GM23248 (cell line): ENCODE measurements at regions not wholly inside any gene's neighbourhood (a gene's known extent, or its start where the extent isn't known, plus 50 kb on each side); places are given as distances from the start of the nearest gene placed in this dataset.
"Not testable (repeated sequence)": the region's sequence is repeated elsewhere in the genome, so short reads cannot be mapped to it uniquely, and the experiment has no call there.

Source experiments
- DNase-seq: peaks from one replicate; pipeline ENCODE4 v3.0.0-alpha.2; 2015
- H2AFZ ChIP-seq: fragments of 200-600 bp; sonication (generic); 2 replicates; pipeline ENCODE4 v1.6.1; 2016; ENCODE audit warnings: antibody characterized with exemption
- H3F3A ChIP-seq: fragments of 200-600 bp; sonication (generic); 2 replicates; pipeline ENCODE4 v1.6.1; 2016; ENCODE audit warnings: mild to moderate bottlenecking, antibody characterized with exemption, mixed run types; ENCODE audit not compliant: insufficient read depth
- H3K27ac ChIP-seq: fragments of 200-600 bp; sonication (generic); 2 replicates; pipeline ENCODE4 v1.5.1; 2016; ENCODE audit warnings: mild to moderate bottlenecking
- H3K27me3 ChIP-seq: fragments of 200-600 bp; sonication (generic); replicated peaks from 2 replicates; pipeline ENCODE4 v1.6.1; 2016; ENCODE audit warnings: mild to moderate bottlenecking; ENCODE audit not compliant: insufficient read depth
- H3K36me3 ChIP-seq: fragments of 200-600 bp; sonication (generic); 2 replicates; pipeline ENCODE4 v1.6.1; 2016; ENCODE audit warnings: low read depth, mild to moderate bottlenecking
- H3K4me1 ChIP-seq: fragments of 200-600 bp; sonication (generic); 2 replicates; pipeline ENCODE4 v1.6.1; 2016; ENCODE audit warnings: mild to moderate bottlenecking; ENCODE audit not compliant: insufficient read depth
- H3K4me2 ChIP-seq: fragments of 200-600 bp; sonication (generic); one replicate; pipeline ENCODE4 v1.6.1; 2016; ENCODE audit warnings: mild to moderate bottlenecking; ENCODE audit not compliant: unreplicated experiment
- H3K4me3 ChIP-seq: fragments of 200-600 bp; sonication (generic); 2 replicates; pipeline ENCODE4 v1.5.1; 2016; ENCODE audit warnings: mild to moderate bottlenecking
- H3K79me2 ChIP-seq: fragments of 200-600 bp; sonication (generic); 2 replicates; pipeline ENCODE4 v1.6.1; 2016; ENCODE audit warnings: mild to moderate bottlenecking; ENCODE audit not compliant: insufficient read depth
- H3K9ac ChIP-seq: fragments of 200-600 bp; sonication (generic); 2 replicates; pipeline ENCODE4 v1.6.1; 2016; ENCODE audit warnings: mild to moderate bottlenecking
- H3K9me2 ChIP-seq: fragments of 200-600 bp; sonication (generic); 2 replicates; pipeline ENCODE4 v1.6.1; 2016; ENCODE audit warnings: mixed run types, mild to moderate bottlenecking, moderate library complexity; ENCODE audit not compliant: insufficient read depth
- H3K9me3 ChIP-seq: fragments of 200-600 bp; sonication (generic); one replicate; pipeline ENCODE4 v1.6.1; 2017; ENCODE audit warnings: low read depth
- H4K20me1 ChIP-seq: fragments of 200-600 bp; sonication (generic); 2 replicates; pipeline ENCODE4 v1.6.0; 2016; ENCODE audit not compliant: insufficient read depth
- EZH2 ChIP-seq: fragments of 200-600 bp; sonication (generic); IDR thresholded peaks from 2 replicates; pipeline ENCODE4 v1.6.1; 2018; ENCODE audit warnings: antibody characterized with exemption, mild to moderate bottlenecking; ENCODE audit not compliant: insufficient read depth, poor library complexity, severe bottlenecking
- EZH2phosphoT487 ChIP-seq: fragments of 200-600 bp; sonication (generic); IDR thresholded peaks from 2 replicates; pipeline ENCODE4 v1.6.1; 2018; ENCODE audit warnings: antibody characterized with exemption, moderate library complexity, mild to moderate bottlenecking, low read depth; ENCODE audit not compliant: insufficient read depth
- WGBS, 2 experiments: methylation state at CpG; one replicate each; pipeline ENCODE4 v1.1.6; 2015 to 2017; ENCODE audit warnings: low lambda C conversion rate in 2 of 2, low coverage in 1 of 2; ENCODE audit errors: missing lambda C conversion rate in 2 of 2; 5-methylcytosine and 5-hydroxymethylcytosine counted together
- in situ Hi-C: fragments of 300-500 bp; cut with MboI; formaldehyde crosslinking; loops from 2 replicates; pipeline ENCODE4 v1.15.0; 2020

- H3K36me3 ChIP-seq: no peaks in the 10 kb centered on the region
- H3K4me2 ChIP-seq: no peak overlapping the region
- no peaks in the 10 kb centered on the region; the same call in 1 of the 2 replicates for H3K9me2 ChIP-seq
- TF ChIP-seq EZH2phosphoT487 (no peak), EZH2 (no peak)
- H3K4me1 ChIP-seq: no peaks in the 10 kb centered on the region
- H3F3A ChIP-seq: no peaks in the 10 kb centered on the region
- no peak overlapping the region for H3K27ac ChIP-seq
- no peak overlapping the region for H3K4me3 ChIP-seq
- no peaks in the 10 kb centered on the region for H3K79me2 ChIP-seq
- no peak overlapping the region for H2AFZ ChIP-seq
- no peaks in the 10 kb centered on the region for H3K9me3 ChIP-seq
- H4K20me1 ChIP-seq: no peaks in the 10 kb centered on the region
- in situ Hi-C loops: no loop called here
- no peak overlapping the region for H3K9ac ChIP-seq
- H3K27me3 ChIP-seq: no peaks in the 10 kb centered on the region
- no peak for DNase-seq
Measured at GRCh38 chr2:101583861-101584260, 108.9 kb upstream of the RFX8 start.

GRCh38 chr2:101581675-101582299, 106.9 kb upstream of the RFX8 start:
- Histone ChIP-seq H3K27me3 (no peaks in the 10 kb centered on the region), H3K9me3 (no peaks in the 10 kb centered on the region), H3F3A (no peaks in the 10 kb centered on the region), H3K9ac (no peak overlapping the region), H3K36me3 (no peaks in the 10 kb centered on the region), H2AFZ (no peak overlapping the region), H3K9me2 (no peaks in the 10 kb centered on the region; the same call in 1 of the 2 replicates), H3K79me2 (no peaks in the 10 kb centered on the region), H3K4me3 (no peak overlapping the region), H3K4me2 (no peak overlapping the region), H3K27ac (no peak overlapping the region), H3K4me1 (no peaks in the 10 kb centered on the region), H4K20me1 (no peaks in the 10 kb centered on the region)
- in situ Hi-C loops: no loop called here
- 87 to 88% methylated on average over 7 of the region's 7 CpGs for WGBS, 2 experiments
- DNase-seq: no peak
- TF ChIP-seq EZH2 (no peak), EZH2phosphoT487 (no peak)

GRCh38 chr2:101580528-101580927, 105.6 kb upstream of the RFX8 start:
- Histone ChIP-seq H3K9ac (no peak overlapping the region), H3K27ac (no peak overlapping the region), H3K79me2 (no peaks in the 10 kb centered on the region), H3F3A (no peaks in the 10 kb centered on the region), H4K20me1 (no peaks in the 10 kb centered on the region), H3K36me3 (no peaks in the 10 kb centered on the region), H3K9me2 (no peaks in the 10 kb centered on the region; the same call in 1 of the 2 replicates), H3K4me1 (no peaks in the 10 kb centered on the region), H3K4me2 (no peak overlapping the region), H3K9me3 (no peaks in the 10 kb centered on the region), H3K4me3 (no peak overlapping the region), H2AFZ (no peak overlapping the region), H3K27me3 (no peaks in the 10 kb centered on the region)
- WGBS, 2 experiments: 65 to 67% methylated on average over 5 of the region's 5 CpGs
- TF ChIP-seq EZH2 (no peak), EZH2phosphoT487 (no peak)
- in situ Hi-C loops: no loop called here
- no peak for DNase-seq

GRCh38 chr2:101578671-101579070, 103.8 kb upstream of the RFX8 start:
- no peaks in the 10 kb centered on the region for H3K9me2 ChIP-seq

GRCh38 chr2:101578135-101578534, 103.2 kb upstream of the RFX8 start:
- WGBS, 2 experiments: 87 to 91% methylated on average over 4 of the region's 4 CpGs
- H2AFZ ChIP-seq, DNase-seq: not testable (repeated sequence)

More at GRCh38 chr2:101578671-101579070, 103.8 kb upstream of the RFX8 start:
- 8 to 29% methylated on average over 1 of the region's 1 CpG for WGBS, 2 experiments
- no peak overlapping the region for H2AFZ ChIP-seq
- TF ChIP-seq EZH2phosphoT487: no peak
- no peak for TF ChIP-seq EZH2
- DNase-seq: no peak
- H3F3A ChIP-seq: no peaks in the 10 kb centered on the region
- H3K9me3 ChIP-seq: no peaks in the 10 kb centered on the region
- H3K27me3 ChIP-seq: no peaks in the 10 kb centered on the region
- H3K4me3 ChIP-seq: no peak overlapping the region
- no peak overlapping the region for H3K27ac ChIP-seq
- no peaks in the 10 kb centered on the region for H3K36me3 ChIP-seq
- no peak overlapping the region for H3K4me2 ChIP-seq
- H3K4me1 ChIP-seq: no peaks in the 10 kb centered on the region
- no peaks in the 10 kb centered on the region for H3K79me2 ChIP-seq
- H4K20me1 ChIP-seq: no peaks in the 10 kb centered on the region
- no peak overlapping the region for H3K9ac ChIP-seq
- in situ Hi-C loops: no loop called here

More at GRCh38 chr2:101578135-101578534, 103.2 kb upstream of the RFX8 start:
- H3K79me2 ChIP-seq, H3K9me3 ChIP-seq, H3K9me2 ChIP-seq, H3K4me1 ChIP-seq, H3K36me3 ChIP-seq, H3F3A ChIP-seq, in situ Hi-C loops, H3K27ac ChIP-seq, H3K4me3 ChIP-seq, H3K9ac ChIP-seq, H3K4me2 ChIP-seq, H3K27me3 ChIP-seq, H4K20me1 ChIP-seq: not testable (repeated sequence)
